Bronchial epithelial cell (primary cell): ENCODE measurements at regions not wholly inside any gene's neighbourhood (a gene's known extent, or its start where the extent isn't known, plus 50 kb on each side); places are given as distances from the start of the nearest gene placed in this dataset.

Source experiments
- DNase-seq: peaks from one replicate; pipeline ENCODE4 v3.0.0-alpha.2; 2010; ENCODE audit warnings: low read depth
- FAIRE-seq: peaks from 2 replicates; lab custom pipeline; 2011; peaks lifted over from hg19 to GRCh38; lab: Jason Lieb, UNC
- H3K27me3 ChIP-seq: 2 replicates; pipeline ENCODE4 v1.5.1; 2011; ENCODE audit warnings: low read length; ENCODE audit not compliant: control insufficient read depth, insufficient read depth
- H3K36me3 ChIP-seq: 2 replicates; pipeline ENCODE4 v1.5.1; 2011; ENCODE audit warnings: low read length; ENCODE audit not compliant: control insufficient read depth, insufficient read depth
- H3K4me3 ChIP-seq: 2 replicates; pipeline ENCODE4 v1.5.1; 2011; ENCODE audit warnings: mild to moderate bottlenecking, low read depth, low read length, control low read depth
- CTCF ChIP-seq: IDR thresholded peaks from 2 replicates; pipeline ENCODE4 v1.5.1; 2011; ENCODE audit warnings: mild to moderate bottlenecking, moderate library complexity, low read length, control low read depth, inconsistent platforms; ENCODE audit not compliant: insufficient read depth, severe bottlenecking

- no peak for FAIRE-seq
- no peak overlapping the region for H3K4me3 ChIP-seq
- H3K36me3 ChIP-seq, result no peaks in the 10 kb centered on the region
- H3K27me3 ChIP-seq, result no peaks in the 10 kb centered on the region
- TF ChIP-seq CTCF, result no peak
- DNase-seq, result peak; percentile 8
Measured at GRCh38 chr21:35529171-35529863, 480.2 kb upstream of the RUNX1 start.

- DNase-seq (no peak), FAIRE-seq (no peak)
- H3K36me3 ChIP-seq, result no peaks in the 10 kb centered on the region
- H3K27me3 ChIP-seq, result no peaks in the 10 kb centered on the region
- H3K4me3 ChIP-seq, result no peak overlapping the region
- TF ChIP-seq CTCF, result no peak
Measured at GRCh38 chr21:35528116-35529042, 479.3 kb upstream of the RUNX1 start.

GRCh38 chr21:35527358-35527757 lies 478.3 kb upstream of the RUNX1 start:
- no peak for TF ChIP-seq CTCF
- Histone ChIP-seq H3K4me3 (no peak overlapping the region), H3K27me3 (no peaks in the 10 kb centered on the region), H3K36me3 (no peaks in the 10 kb centered on the region)
- FAIRE-seq (no peak), DNase-seq (no peak)

- H3K27me3 ChIP-seq, result no peaks in the 10 kb centered on the region
- H3K4me3 ChIP-seq, result no peak overlapping the region
- H3K36me3 ChIP-seq, result no peaks in the 10 kb centered on the region
- no peak for TF ChIP-seq CTCF
- peak; percentile 88 for DNase-seq
- FAIRE-seq, result no peak
Measured at GRCh38 chr21:35525443-35525842, 476.3 kb upstream of the RUNX1 start.

GRCh38 chr21:35521852-35522505 lies 472.9 kb upstream of the RUNX1 start:
- DNase-seq, result peak; percentile 74
- Histone ChIP-seq H3K27me3 (no peaks in the 10 kb centered on the region), H3K4me3 (no peak overlapping the region), H3K36me3 (no peaks in the 10 kb centered on the region)
- FAIRE-seq, result no peak
- no peak for TF ChIP-seq CTCF
